PFSK-1 (cell line): ENCODE measurements at regions not wholly inside any gene's neighbourhood (a gene's known extent, or its start where the extent isn't known, plus 50 kb on each side); places are given as distances from the start of the nearest gene placed in this dataset.

Source experiments
- POLR2AphosphoS5 ChIP-seq: IDR thresholded peaks from 2 replicates; pipeline ENCODE4 v1.6.1; 2012; ENCODE audit warnings: low read depth, mild to moderate bottlenecking, control low read depth, low read length, moderate library complexity
- SIN3A ChIP-seq: IDR thresholded peaks from 2 replicates; pipeline ENCODE4 v1.6.1; 2012; ENCODE audit warnings: mild to moderate bottlenecking, low read length, moderate library complexity, borderline replicate concordance; ENCODE audit not compliant: insufficient read depth
- TAF1 ChIP-seq: IDR thresholded peaks from 2 replicates; pipeline ENCODE4 v1.6.1; 2012; ENCODE audit warnings: low read length, control low read depth, borderline replicate concordance; ENCODE audit not compliant: insufficient read depth
- TF ChIP-seq, protein P1 (sequence below), 2 experiments: IDR thresholded peaks; 2 replicates each; pipeline versions ENCODE4 v1.6.1 to v1.8.0; 2011 to 2012; ENCODE audit warnings: low read depth in 2 of 2, low read length in 2 of 2, control low read depth in 1 of 2, inconsistent platforms in 1 of 2, mild to moderate bottlenecking in 1 of 2, moderate library complexity in 1 of 2; ENCODE audit not compliant: insufficient read depth in 1 of 2

DNA sequence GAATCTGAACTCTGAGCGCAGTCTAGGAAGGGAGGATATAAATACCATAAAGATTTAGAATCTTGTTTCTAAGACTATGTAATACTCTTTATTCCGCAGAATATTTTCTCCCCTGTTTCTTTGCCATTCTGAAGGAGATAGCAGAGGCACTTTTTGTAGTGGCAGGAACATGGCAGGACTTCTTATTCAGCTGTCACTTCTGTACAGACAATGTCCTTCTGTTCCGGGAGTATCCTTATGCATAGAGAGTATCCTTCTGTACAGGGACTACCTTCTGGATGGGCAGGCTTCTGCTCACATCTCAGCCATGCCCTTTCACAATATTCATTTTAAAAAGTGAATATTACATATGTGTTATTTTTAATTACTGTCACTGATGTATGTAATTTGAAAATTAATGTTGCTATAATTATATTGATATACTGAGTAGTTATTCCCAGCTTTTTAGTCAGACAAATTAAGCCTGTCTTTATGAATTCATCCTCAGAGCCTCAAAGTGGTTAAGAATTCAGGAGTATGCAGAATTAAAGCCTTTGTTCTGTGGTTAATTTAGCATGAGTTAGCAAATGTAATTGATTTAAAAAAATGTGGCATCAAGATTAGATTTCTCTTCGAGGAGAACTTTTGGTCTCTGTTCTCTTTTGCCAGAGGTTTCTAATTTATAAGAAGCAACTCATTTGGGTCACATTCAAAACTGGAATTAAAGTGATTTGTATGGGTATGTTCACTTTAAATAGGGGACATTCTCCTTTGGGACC lies 174.4 kb downstream of the FHIP1A start:
- TF ChIP-seq POLR2AphosphoS5 (no peak), TAF1 (no peak), SIN3A (no peak)
- TF ChIP-seq, protein P1, sequence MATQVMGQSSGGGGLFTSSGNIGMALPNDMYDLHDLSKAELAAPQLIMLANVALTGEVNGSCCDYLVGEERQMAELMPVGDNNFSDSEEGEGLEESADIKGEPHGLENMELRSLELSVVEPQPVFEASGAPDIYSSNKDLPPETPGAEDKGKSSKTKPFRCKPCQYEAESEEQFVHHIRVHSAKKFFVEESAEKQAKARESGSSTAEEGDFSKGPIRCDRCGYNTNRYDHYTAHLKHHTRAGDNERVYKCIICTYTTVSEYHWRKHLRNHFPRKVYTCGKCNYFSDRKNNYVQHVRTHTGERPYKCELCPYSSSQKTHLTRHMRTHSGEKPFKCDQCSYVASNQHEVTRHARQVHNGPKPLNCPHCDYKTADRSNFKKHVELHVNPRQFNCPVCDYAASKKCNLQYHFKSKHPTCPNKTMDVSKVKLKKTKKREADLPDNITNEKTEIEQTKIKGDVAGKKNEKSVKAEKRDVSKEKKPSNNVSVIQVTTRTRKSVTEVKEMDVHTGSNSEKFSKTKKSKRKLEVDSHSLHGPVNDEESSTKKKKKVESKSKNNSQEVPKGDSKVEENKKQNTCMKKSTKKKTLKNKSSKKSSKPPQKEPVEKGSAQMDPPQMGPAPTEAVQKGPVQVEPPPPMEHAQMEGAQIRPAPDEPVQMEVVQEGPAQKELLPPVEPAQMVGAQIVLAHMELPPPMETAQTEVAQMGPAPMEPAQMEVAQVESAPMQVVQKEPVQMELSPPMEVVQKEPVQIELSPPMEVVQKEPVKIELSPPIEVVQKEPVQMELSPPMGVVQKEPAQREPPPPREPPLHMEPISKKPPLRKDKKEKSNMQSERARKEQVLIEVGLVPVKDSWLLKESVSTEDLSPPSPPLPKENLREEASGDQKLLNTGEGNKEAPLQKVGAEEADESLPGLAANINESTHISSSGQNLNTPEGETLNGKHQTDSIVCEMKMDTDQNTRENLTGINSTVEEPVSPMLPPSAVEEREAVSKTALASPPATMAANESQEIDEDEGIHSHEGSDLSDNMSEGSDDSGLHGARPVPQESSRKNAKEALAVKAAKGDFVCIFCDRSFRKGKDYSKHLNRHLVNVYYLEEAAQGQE (IDR thresholded peaks at IDR 0.05; ENCODE audit: insufficient read depth in 1 of 2, low read depth in 2 of 2, low read length in 2 of 2) = no peak
